ENCODE measurements at regions not wholly inside any gene's neighbourhood (a gene's known extent, or its start where the extent isn't known, plus 50 kb on each side); places are given as distances from the start of the nearest gene placed in this dataset.

DNA sequence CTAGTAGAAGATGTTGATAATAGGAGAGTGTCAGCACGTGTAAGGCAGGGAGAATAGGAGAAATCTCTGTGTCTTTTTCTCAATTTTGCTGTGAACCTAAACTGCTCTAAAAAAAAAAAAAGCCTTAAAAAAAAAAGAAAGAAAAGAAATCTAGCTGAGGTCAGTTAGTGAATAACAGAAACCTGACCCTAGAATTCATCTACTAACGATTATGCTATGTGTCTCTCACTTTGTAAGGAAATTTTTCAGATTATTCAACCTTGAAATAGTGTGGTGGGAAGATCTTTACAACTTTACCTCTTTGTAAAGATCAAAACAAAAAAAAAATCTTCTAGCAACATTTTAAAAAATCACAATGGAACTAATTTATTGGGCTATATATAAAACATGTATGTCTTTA, 995.7 kb downstream of the GALC start:
- TF ChIP-seq POLR2A (IDR thresholded peaks at IDR 0.05): no peak
- TF ChIP-seq, protein P1, sequence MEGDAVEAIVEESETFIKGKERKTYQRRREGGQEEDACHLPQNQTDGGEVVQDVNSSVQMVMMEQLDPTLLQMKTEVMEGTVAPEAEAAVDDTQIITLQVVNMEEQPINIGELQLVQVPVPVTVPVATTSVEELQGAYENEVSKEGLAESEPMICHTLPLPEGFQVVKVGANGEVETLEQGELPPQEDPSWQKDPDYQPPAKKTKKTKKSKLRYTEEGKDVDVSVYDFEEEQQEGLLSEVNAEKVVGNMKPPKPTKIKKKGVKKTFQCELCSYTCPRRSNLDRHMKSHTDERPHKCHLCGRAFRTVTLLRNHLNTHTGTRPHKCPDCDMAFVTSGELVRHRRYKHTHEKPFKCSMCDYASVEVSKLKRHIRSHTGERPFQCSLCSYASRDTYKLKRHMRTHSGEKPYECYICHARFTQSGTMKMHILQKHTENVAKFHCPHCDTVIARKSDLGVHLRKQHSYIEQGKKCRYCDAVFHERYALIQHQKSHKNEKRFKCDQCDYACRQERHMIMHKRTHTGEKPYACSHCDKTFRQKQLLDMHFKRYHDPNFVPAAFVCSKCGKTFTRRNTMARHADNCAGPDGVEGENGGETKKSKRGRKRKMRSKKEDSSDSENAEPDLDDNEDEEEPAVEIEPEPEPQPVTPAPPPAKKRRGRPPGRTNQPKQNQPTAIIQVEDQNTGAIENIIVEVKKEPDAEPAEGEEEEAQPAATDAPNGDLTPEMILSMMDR (IDR thresholded peaks at IDR 0.05): no peak
- no peaks in the 10 kb centered on the region for H3K4me1 ChIP-seq
- no peak overlapping the region for H3K27ac ChIP-seq
- no peak for ATAC-seq
- H3K36me3 ChIP-seq (replicated peaks in 1 of 2; ENCODE audit: insufficient read depth in 1 of 2, low read depth in 2 of 2): no peaks in the 10 kb centered on the region
- H3K27me3 ChIP-seq: no peaks in the 10 kb centered on the region
- no peak overlapping the region for H3K4me3 ChIP-seq
- 53 to 57% methylated on average over 2 of the region's 2 CpGs for WGBS, 2 donors
- H3K9me3 ChIP-seq: no peaks in the 10 kb centered on the region
- intact Hi-C loops (cut with DNase I): no loop called here
- DNase-seq: no peak

DNA sequence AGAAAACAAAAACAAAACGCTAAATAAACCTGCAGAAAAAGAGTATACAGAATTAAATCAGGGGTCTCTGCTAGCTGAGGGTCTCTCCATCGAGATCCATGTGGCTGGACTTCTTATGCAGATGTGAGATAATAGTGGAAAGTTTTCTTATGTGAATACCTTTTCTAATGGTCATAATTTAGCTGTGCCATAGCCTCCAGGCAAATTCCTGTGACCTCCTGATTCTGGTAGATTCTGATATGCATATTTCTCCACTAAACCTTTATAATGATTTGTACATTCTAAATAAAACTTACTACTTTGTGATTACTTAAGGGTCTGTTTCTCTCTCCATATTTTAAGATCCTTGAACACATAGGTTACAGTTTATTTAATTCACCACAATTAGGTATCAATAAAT, 1002.6 kb downstream of the GALC start:
- Histone ChIP-seq H3K36me3 (replicated peaks in 1 of 2; ENCODE audit: insufficient read depth in 1 of 2, low read depth in 2 of 2) (no peaks in the 10 kb centered on the region), H3K9me3 (no peaks in the 10 kb centered on the region), H3K27ac (no peak overlapping the region), H3K4me1 (no peaks in the 10 kb centered on the region), H3K4me3 (no peak overlapping the region), H3K27me3 (no peaks in the 10 kb centered on the region)
- no peak for TF ChIP-seq POLR2A (IDR thresholded peaks at IDR 0.05)
- TF ChIP-seq, protein P1 (IDR thresholded peaks at IDR 0.05): no peak
- 60 to 61% methylated on average over 2 of the region's 2 CpGs for WGBS, 2 donors
- intact Hi-C loops (cut with DNase I): no loop called here
- DNase-seq: no peak
- no peak for ATAC-seq

DNA sequence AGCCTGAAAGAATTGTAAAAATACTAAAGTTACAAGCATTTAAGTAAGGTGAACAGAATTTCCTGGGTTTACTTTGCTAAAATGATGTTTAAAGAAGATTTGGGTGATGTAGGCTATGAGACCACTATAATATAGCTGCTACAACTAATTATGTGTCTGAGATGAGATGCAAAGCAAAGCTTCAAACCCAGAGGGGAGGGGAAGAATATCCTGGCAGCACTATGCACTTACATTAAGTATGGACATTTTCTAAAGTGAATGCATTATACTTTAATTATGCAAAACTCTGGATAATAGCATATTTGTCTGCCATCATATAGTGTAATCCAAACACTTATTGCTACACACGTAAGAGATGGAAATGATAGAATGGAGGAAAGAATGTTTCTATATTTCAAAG, 1003.7 kb downstream of the GALC start:
- H3K4me3 ChIP-seq: no peak overlapping the region
- intact Hi-C loops (cut with DNase I): no loop called here
- ATAC-seq (no peak), DNase-seq (no peak)
- H3K4me1 ChIP-seq: no peaks in the 10 kb centered on the region
- H3K36me3 ChIP-seq (replicated peaks in 1 of 2; ENCODE audit: insufficient read depth in 1 of 2, low read depth in 2 of 2): no peaks in the 10 kb centered on the region
- TF ChIP-seq, protein P1 (IDR thresholded peaks at IDR 0.05): no peak
- no peak for TF ChIP-seq POLR2A (IDR thresholded peaks at IDR 0.05)
- H3K27ac ChIP-seq: no peak overlapping the region
- no peaks in the 10 kb centered on the region for H3K9me3 ChIP-seq
- no peaks in the 10 kb centered on the region for H3K27me3 ChIP-seq
- WGBS, 2 donors: 77 to 91% methylated on average over 1 of the region's 1 CpG

DNA sequence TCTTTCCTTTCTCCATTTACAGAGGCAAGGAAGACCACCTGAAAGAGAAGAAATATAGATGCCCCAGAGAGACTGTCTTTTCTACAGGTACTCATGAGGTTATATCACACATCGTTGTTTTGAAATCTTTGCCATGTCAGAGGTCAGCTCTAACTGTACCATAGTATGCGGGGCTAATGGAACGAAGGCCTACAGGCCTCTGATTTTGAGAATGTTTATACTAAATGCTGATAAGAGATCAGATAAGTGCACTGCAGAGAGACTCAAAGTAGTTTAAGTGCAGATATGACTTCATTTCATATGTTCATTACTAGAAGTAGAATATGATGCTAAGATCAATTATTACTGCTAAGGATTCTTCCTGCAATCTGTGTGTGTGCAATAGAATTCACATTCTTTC, 1005.0 kb downstream of the GALC start:
- Histone ChIP-seq H3K9me3 (no peaks in the 10 kb centered on the region), H3K36me3 (replicated peaks in 1 of 2; ENCODE audit: insufficient read depth in 1 of 2, low read depth in 2 of 2) (no peaks in the 10 kb centered on the region), H3K4me1 (no peaks in the 10 kb centered on the region), H3K4me3 (no peak overlapping the region), H3K27ac (no peak overlapping the region), H3K27me3 (no peaks in the 10 kb centered on the region)
- DNase-seq (no peak), ATAC-seq (no peak)
- intact Hi-C loops (cut with DNase I): no loop called here
- TF ChIP-seq, protein P1 (IDR thresholded peaks at IDR 0.05): no peak
- no peak for TF ChIP-seq POLR2A (IDR thresholded peaks at IDR 0.05)
- 63 to 76% methylated on average over 3 of the region's 3 CpGs for WGBS, 2 donors

DNA sequence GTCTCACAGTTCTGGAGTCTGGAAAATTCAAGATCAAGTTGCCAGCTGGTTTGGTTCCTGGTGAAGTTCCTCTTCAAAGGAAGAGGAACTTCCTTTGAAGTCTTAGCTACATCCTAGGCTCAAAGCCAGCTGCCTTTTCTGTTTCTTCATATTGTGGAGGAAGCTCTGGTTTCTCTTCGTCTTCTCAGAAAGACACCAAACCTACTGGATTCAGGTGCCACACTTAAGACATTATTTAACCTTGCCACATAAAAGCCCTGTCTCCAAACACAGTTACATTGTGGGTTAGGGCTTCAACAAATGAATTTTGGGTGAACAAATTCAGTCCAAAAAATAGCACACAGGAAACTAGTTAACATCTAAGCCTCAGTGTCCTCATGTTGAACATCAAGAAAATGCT, 1019.8 kb downstream of the GALC start:
- DNase-seq (no peak), ATAC-seq (no peak)
- no peak overlapping the region for H3K4me3 ChIP-seq
- H3K27ac ChIP-seq: no peak overlapping the region
- no peaks in the 10 kb centered on the region for H3K4me1 ChIP-seq
- 62 to 67% methylated on average over 1 of the region's 1 CpG for WGBS, 2 donors
- H3K27me3 ChIP-seq: no peaks in the 10 kb centered on the region
- TF ChIP-seq POLR2A (IDR thresholded peaks at IDR 0.05): no peak
- TF ChIP-seq, protein P1 (IDR thresholded peaks at IDR 0.05): no peak
- intact Hi-C loops (cut with DNase I): no loop called here
- no peaks in the 10 kb centered on the region for H3K9me3 ChIP-seq
- H3K36me3 ChIP-seq (replicated peaks in 1 of 2; ENCODE audit: insufficient read depth in 1 of 2, low read depth in 2 of 2): no peaks in the 10 kb centered on the region

Measured in body of pancreas (tissue), 4 donors.